Fibroblast of lung (primary cell): ENCODE measurements at regions not wholly inside any gene's neighbourhood (a gene's known extent, or its start where the extent isn't known, plus 50 kb on each side); places are given as distances from the start of the nearest gene placed in this dataset.

ENCODE experiments used
- DNase-seq, 2 donors: peaks; one replicate each; pipeline versions ENCODE4 v3.0.0 to v3.0.0-alpha.2; 2010; ENCODE audit warnings: low read depth in 2 of 2
- H2AFZ ChIP-seq: 2 replicates; pipeline ENCODE4 v1.5.1; 2012; ENCODE audit warnings: low read length, control low read depth, inconsistent platforms
- H3K27ac ChIP-seq: 2 replicates; pipeline ENCODE4 v1.5.1; 2011; ENCODE audit warnings: low read length, control low read depth; ENCODE audit not compliant: insufficient read depth
- H3K27me3 ChIP-seq: 2 replicates; pipeline ENCODE4 v1.5.1; 2011; ENCODE audit warnings: mild to moderate bottlenecking, low read length; ENCODE audit not compliant: control insufficient read depth, insufficient read depth
- H3K36me3 ChIP-seq: 2 replicates; pipeline ENCODE4 v1.5.1; 2011; ENCODE audit warnings: low read length; ENCODE audit not compliant: control insufficient read depth, insufficient read depth
- H3K4me1 ChIP-seq: 2 replicates; pipeline ENCODE4 v1.5.1; 2011; ENCODE audit warnings: low read length; ENCODE audit not compliant: control insufficient read depth, insufficient read depth; ENCODE audit errors: extremely low read depth
- H3K4me2 ChIP-seq: 2 replicates; pipeline ENCODE4 v1.5.1; 2011; ENCODE audit warnings: low read length, control low read depth; ENCODE audit not compliant: insufficient read depth; ENCODE audit errors: extremely low read depth
- H3K4me3 ChIP-seq, 4 experiments: fragments of 200-600 bp in 1 of 4; sonication (generic) in 1 of 4; replicated peaks in 1 of 4; 2 replicates each; pipeline ENCODE4 v1.5.1; 2011 to 2016; ENCODE audit warnings: low read length in 4 of 4, low read depth in 3 of 4, mild to moderate bottlenecking in 3 of 4, control low read depth in 2 of 4, inconsistent platforms in 1 of 4, mixed read lengths in 1 of 4; ENCODE audit not compliant: insufficient read depth in 1 of 4; ENCODE audit errors: control extremely low read depth in 1 of 4
- H3K79me2 ChIP-seq: 2 replicates; pipeline ENCODE4 v1.5.1; 2012; ENCODE audit warnings: mild to moderate bottlenecking, low read length, inconsistent platforms; ENCODE audit not compliant: control insufficient read depth, insufficient read depth
- H3K9ac ChIP-seq: 2 replicates; pipeline ENCODE4 v1.5.1; 2011; ENCODE audit warnings: mild to moderate bottlenecking, low read length, control low read depth; ENCODE audit not compliant: insufficient read depth
- H3K9me3 ChIP-seq: 2 replicates; pipeline ENCODE4 v1.5.1; 2012; ENCODE audit warnings: low read depth, low read length; ENCODE audit not compliant: control insufficient read depth, insufficient read depth
- H4K20me1 ChIP-seq: 2 replicates; pipeline ENCODE4 v1.5.1; 2011; ENCODE audit warnings: low read length; ENCODE audit not compliant: control insufficient read depth, insufficient read depth; ENCODE audit errors: extremely low read depth
- EZH2 ChIP-seq: IDR thresholded peaks from 2 replicates; pipeline ENCODE4 v1.5.1; 2012; ENCODE audit warnings: low read length, control low read depth, mild to moderate bottlenecking; ENCODE audit errors: missing control alignments
- TF ChIP-seq, protein P1 (sequence below), 2 donors: IDR thresholded peaks in 1 of 2; conservative IDR thresholded peaks in 1 of 2; 1 replicate in 1 of 2; 2 replicates in 1 of 2; pipeline ENCODE4 v1.5.1; 2011 to 2012; ENCODE audit warnings: low read length in 2 of 2, control low read depth in 1 of 2, inconsistent platforms in 1 of 2, low read depth in 1 of 2, mild to moderate bottlenecking in 1 of 2

DNA sequence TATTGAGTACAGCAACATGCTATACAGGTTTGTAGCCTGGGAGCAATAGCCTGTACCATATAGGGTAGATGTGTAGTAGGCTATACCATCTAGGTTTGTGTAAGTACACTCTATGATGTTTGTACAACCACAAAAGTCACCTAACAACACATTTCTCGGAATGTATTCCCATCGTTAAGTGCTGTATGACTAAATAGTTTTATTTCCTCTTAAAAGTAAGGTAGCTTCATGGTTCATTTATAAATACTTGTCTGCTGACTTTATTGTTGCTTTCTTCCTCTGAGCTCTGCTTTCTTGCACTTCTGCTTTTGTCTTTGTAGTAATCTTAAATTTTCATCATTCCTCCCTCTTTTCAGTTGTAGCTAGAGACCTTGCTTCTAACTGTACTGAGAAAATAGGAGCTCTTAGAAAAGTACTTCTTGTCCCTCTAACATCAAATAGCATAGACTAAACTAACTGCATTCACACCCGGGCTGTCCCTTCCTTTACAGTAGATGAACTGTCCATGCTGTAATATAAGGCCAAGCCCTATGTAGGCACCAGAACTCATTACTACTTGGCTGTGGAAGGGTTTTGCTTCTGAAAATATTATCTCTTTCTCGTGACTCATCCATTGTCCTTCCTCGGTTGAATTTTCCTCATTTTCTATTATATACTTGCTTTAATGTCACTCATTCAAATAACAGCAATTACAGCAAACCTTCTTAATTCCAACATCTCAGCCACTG lies 55.4 kb upstream of the FAM3C start:
- H3K27ac ChIP-seq, result no peak overlapping the region
- no peaks in the 10 kb centered on the region for H3K36me3 ChIP-seq
- no peak overlapping the region for H2AFZ ChIP-seq
- no peaks in the 10 kb centered on the region for H3K79me2 ChIP-seq
- no peak overlapping the region for H3K4me3 ChIP-seq
- H3K4me2 ChIP-seq, result no peak overlapping the region
- no peak for DNase-seq
- no peaks in the 10 kb centered on the region for H4K20me1 ChIP-seq
- H3K27me3 ChIP-seq, result no peaks in the 10 kb centered on the region
- H3K9me3 ChIP-seq, result no peaks in the 10 kb centered on the region
- H3K9ac ChIP-seq, result no peak overlapping the region
- H3K4me1 ChIP-seq, result no peaks in the 10 kb centered on the region
- no peak for TF ChIP-seq EZH2
- TF ChIP-seq, protein P1, sequence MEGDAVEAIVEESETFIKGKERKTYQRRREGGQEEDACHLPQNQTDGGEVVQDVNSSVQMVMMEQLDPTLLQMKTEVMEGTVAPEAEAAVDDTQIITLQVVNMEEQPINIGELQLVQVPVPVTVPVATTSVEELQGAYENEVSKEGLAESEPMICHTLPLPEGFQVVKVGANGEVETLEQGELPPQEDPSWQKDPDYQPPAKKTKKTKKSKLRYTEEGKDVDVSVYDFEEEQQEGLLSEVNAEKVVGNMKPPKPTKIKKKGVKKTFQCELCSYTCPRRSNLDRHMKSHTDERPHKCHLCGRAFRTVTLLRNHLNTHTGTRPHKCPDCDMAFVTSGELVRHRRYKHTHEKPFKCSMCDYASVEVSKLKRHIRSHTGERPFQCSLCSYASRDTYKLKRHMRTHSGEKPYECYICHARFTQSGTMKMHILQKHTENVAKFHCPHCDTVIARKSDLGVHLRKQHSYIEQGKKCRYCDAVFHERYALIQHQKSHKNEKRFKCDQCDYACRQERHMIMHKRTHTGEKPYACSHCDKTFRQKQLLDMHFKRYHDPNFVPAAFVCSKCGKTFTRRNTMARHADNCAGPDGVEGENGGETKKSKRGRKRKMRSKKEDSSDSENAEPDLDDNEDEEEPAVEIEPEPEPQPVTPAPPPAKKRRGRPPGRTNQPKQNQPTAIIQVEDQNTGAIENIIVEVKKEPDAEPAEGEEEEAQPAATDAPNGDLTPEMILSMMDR (conservative IDR thresholded peaks at IDR 0.05 in 1 of 2, IDR thresholded peaks at IDR 0.05 in 1 of 2; ENCODE audit: low read depth in 1 of 2, low read length in 2 of 2), result no peak

DNA sequence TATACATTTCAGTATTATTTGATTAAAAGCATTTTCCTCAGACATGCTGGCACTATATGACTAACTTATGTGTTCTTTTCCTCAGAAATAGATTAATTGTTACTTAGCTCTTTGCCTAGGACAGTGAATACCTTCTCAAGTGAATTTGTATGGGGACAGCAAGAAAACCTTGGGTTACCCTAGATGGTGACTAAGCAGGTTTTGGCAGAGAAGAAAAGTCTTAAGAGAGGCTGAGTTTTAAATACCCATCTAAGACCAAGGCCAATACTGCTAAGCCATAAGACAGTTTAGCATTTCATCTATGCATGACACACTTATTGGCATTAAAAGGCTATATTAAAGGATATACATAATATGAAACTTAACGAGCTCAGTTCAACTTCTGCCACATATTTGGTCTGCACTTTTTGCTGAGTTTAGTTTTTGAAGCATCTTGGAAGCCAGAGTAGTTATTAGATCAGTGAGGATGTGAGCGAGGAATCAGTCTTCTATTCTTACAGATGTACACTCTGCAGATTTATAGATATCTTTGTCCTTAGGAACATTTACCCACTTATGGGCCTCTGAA lies 54.6 kb upstream of the FAM3C start:
- Histone ChIP-seq H3K27me3 (no peaks in the 10 kb centered on the region), H3K4me1 (no peaks in the 10 kb centered on the region), H2AFZ (no peak overlapping the region), H3K9ac (no peak overlapping the region), H3K79me2 (no peaks in the 10 kb centered on the region), H4K20me1 (no peaks in the 10 kb centered on the region), H3K27ac (no peak overlapping the region), H3K36me3 (no peaks in the 10 kb centered on the region), H3K9me3 (no peaks in the 10 kb centered on the region), H3K4me3 (no peak overlapping the region), H3K4me2 (no peak overlapping the region)
- no peak for TF ChIP-seq EZH2
- TF ChIP-seq, protein P1 (conservative IDR thresholded peaks at IDR 0.05 in 1 of 2, IDR thresholded peaks at IDR 0.05 in 1 of 2; ENCODE audit: low read depth in 1 of 2, low read length in 2 of 2), result no peak
- DNase-seq, result no peak

DNA sequence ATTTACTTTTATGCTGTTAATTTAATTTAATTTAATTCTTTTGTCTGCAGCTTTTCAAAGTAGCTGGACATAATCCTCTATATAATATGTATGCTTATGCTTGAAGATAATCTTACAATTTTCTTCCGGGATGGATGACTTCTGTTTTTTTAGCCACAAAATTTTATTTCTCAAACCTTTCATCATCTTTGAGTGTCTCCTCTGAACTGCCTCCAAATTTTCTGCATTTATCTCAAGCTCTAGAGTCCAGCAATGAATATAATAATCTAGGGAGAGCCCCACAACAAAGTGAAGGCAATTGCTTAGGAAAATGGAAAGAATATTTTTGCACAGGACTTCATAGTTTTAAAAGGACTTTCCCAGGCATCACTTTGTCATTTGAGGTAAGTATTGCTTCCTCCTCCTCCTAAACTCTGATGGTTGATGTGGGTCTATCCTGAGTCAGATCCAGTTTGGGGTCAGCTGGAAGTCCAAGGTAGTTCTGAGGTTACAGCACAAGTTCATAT lies 53.7 kb upstream of the FAM3C start:
- H3K27ac ChIP-seq, result no peak overlapping the region
- no peak overlapping the region for H3K4me2 ChIP-seq
- H3K9me3 ChIP-seq, result no peaks in the 10 kb centered on the region
- H3K9ac ChIP-seq, result no peak overlapping the region
- TF ChIP-seq, protein P1 (conservative IDR thresholded peaks at IDR 0.05 in 1 of 2, IDR thresholded peaks at IDR 0.05 in 1 of 2; ENCODE audit: low read depth in 1 of 2, low read length in 2 of 2), result no peak
- no peak for TF ChIP-seq EZH2
- no peaks in the 10 kb centered on the region for H4K20me1 ChIP-seq
- H3K79me2 ChIP-seq, result no peaks in the 10 kb centered on the region
- H3K36me3 ChIP-seq, result no peaks in the 10 kb centered on the region
- H3K4me1 ChIP-seq, result no peaks in the 10 kb centered on the region
- no peak for DNase-seq
- no peaks in the 10 kb centered on the region for H3K27me3 ChIP-seq
- no peak overlapping the region for H2AFZ ChIP-seq
- H3K4me3 ChIP-seq, result no peak overlapping the region
